AG09309 (cell line): ENCODE measurements at regions not wholly inside any gene's neighbourhood (a gene's known extent, or its start where the extent isn't known, plus 50 kb on each side); places are given as distances from the start of the nearest gene placed in this dataset.

Experiments
- DNase-seq: peaks from one replicate; pipeline ENCODE4 v3.0.0-alpha.2; 2010; ENCODE audit warnings: low read depth
- H3K4me3 ChIP-seq: 2 replicates; pipeline ENCODE4 v1.5.1; 2011; ENCODE audit warnings: mild to moderate bottlenecking, low read depth, low read length, moderate library complexity; ENCODE audit not compliant: control insufficient read depth
- CTCF ChIP-seq: IDR thresholded peaks from 2 replicates; pipeline ENCODE4 v1.5.1; 2011; ENCODE audit warnings: mild to moderate bottlenecking, low read depth, low read length, inconsistent platforms; ENCODE audit not compliant: insufficient read depth, control insufficient read depth; ENCODE audit errors: missing control alignments

GRCh38 chr10:10777723-10778122, 239.9 kb upstream of the CELF2 start:
- no peak overlapping the region for H3K4me3 ChIP-seq
- no peak for DNase-seq
- TF ChIP-seq CTCF: no peak

GRCh38 chr10:10778959-10779358, 238.7 kb upstream of the CELF2 start:
- no peak for TF ChIP-seq CTCF
- H3K4me3 ChIP-seq: no peak overlapping the region
- DNase-seq: peak; percentile 17

- no peak for DNase-seq
- H3K4me3 ChIP-seq: no peak overlapping the region
- no peak for TF ChIP-seq CTCF
Measured at GRCh38 chr10:10779511-10779910, 238.2 kb upstream of the CELF2 start.

GRCh38 chr10:10780746-10781145, 236.9 kb upstream of the CELF2 start:
- no peak overlapping the region for H3K4me3 ChIP-seq
- no peak for DNase-seq
- TF ChIP-seq CTCF: no peak

GRCh38 chr10:10782603-10783002, 235.1 kb upstream of the CELF2 start:
- TF ChIP-seq CTCF: no peak
- DNase-seq: no peak
- no peak overlapping the region for H3K4me3 ChIP-seq

GRCh38 chr10:10785627-10786026, 232.0 kb upstream of the CELF2 start:
- H3K4me3 ChIP-seq: no peak overlapping the region
- DNase-seq: no peak
- no peak for TF ChIP-seq CTCF
